Heart left ventricle (tissue), 13 donors: ENCODE measurements at regions not wholly inside any gene's neighbourhood (a gene's known extent, or its start where the extent isn't known, plus 50 kb on each side); places are given as distances from the start of the nearest gene placed in this dataset.

Source experiments
- POLR2A ChIP-seq, 2 donors: fragments of 450-650 bp; IDR thresholded peaks; one replicate each; pipeline ENCODE4 v1.6.1; 2017; ENCODE audit warnings: antibody characterized with exemption in 2 of 2, mild to moderate bottlenecking in 2 of 2, moderate library complexity in 2 of 2
- TF ChIP-seq, protein P1 (sequence below), 12 donors: fragments of 200-600 bp; sonication (generic) in 4 of 12; IDR thresholded peaks; one replicate each; pipeline versions ENCODE4 v1.5.0 to v1.8.0; 2018 to 2022; ENCODE audit warnings: antibody characterized with exemption in 12 of 12, mild to moderate bottlenecking in 5 of 12
- donor health status: ischemic (EF 13 %, LVEDD 7.1; RV severe dilation, severe dysfunction).
- donor health status: DM: no; HTN: yes; CAD: no.
- donor health status: DM: no; HTN: no; CAD: no.
- donor health status: ischemic (EF 25% LVEDD 6.9; RV normal size, moderate dysfunction).
- donor health status: ischemic (EF 25% LVEDD 5.7; RV mildly dilated, moderate dysfunction).
- donor health status: ischemic (EF 35%, LVEDD 5.7; RV mildly dilated, moderate dysfunction).
- donor health status: nonischemic (EF 11% LVEDD 7.7; RV severe dilation, severe dysfunction).
- donor health status: DM: yes; HTN: yes; CAD: no.
- donor health status: PGD.
- donor health status: ischemic (EF 29% LVEDD 5.4; RV normal size, mild dysfunction).
- donor health status: nonischemic (EF 23%, LVEDD 6.1; RV moderate dilation, normal function).

DNA sequence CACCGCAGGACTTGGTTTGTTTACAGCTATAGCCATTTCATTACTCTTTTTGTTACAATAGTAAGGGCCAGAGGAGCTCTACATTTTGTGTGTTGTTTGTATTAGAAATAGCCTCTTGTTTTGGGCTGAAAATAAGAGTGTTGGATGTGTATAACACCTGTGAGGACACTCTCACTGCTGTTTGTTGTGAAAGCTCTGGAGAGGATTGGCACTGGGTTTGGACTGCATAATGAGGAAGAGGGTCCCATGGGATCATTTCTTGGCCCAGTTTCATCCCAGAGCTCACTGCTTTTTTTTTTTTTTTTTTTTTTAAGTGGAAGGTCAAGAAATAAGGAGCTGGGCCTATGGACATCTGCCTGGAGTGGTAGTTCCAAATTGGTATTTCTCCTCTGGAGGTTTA, 61.6 kb upstream of the KIAA0040 start:
- no peak for TF ChIP-seq POLR2A (IDR thresholded peaks at IDR 0.05)
- TF ChIP-seq, protein P1, sequence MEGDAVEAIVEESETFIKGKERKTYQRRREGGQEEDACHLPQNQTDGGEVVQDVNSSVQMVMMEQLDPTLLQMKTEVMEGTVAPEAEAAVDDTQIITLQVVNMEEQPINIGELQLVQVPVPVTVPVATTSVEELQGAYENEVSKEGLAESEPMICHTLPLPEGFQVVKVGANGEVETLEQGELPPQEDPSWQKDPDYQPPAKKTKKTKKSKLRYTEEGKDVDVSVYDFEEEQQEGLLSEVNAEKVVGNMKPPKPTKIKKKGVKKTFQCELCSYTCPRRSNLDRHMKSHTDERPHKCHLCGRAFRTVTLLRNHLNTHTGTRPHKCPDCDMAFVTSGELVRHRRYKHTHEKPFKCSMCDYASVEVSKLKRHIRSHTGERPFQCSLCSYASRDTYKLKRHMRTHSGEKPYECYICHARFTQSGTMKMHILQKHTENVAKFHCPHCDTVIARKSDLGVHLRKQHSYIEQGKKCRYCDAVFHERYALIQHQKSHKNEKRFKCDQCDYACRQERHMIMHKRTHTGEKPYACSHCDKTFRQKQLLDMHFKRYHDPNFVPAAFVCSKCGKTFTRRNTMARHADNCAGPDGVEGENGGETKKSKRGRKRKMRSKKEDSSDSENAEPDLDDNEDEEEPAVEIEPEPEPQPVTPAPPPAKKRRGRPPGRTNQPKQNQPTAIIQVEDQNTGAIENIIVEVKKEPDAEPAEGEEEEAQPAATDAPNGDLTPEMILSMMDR (IDR thresholded peaks at IDR 0.05), result no peak
